Urinary bladder (tissue), 3 donors: ENCODE measurements at regions not wholly inside any gene's neighbourhood (a gene's known extent, or its start where the extent isn't known, plus 50 kb on each side); places are given as distances from the start of the nearest gene placed in this dataset.
A peak's percentile ranks its signal among the peaks of the same experiment; 100 is the strongest.

Experiments used
- DNase-seq: peaks from one replicate; pipeline ENCODE4 v3.0.0-alpha.2; 2015; ENCODE audit errors: extremely low spot score
- H3K27ac ChIP-seq: one replicate; pipeline ENCODE4 v1.5.1; 2013; ENCODE audit warnings: low read depth, mild to moderate bottlenecking, moderate library complexity
- H3K36me3 ChIP-seq: one replicate; pipeline ENCODE4 v1.6.1; 2013; ENCODE audit warnings: mild to moderate bottlenecking, moderate library complexity; ENCODE audit not compliant: insufficient read depth
- H3K4me1 ChIP-seq: one replicate; pipeline ENCODE4 v1.6.1; 2013; ENCODE audit warnings: mild to moderate bottlenecking, moderate library complexity; ENCODE audit not compliant: insufficient read depth
- H3K4me3 ChIP-seq: one replicate; pipeline ENCODE4 v1.5.1; 2013; ENCODE audit warnings: low read depth, low read length
- WGBS: extraction: QIAGEN DNeasy Blood & Tissue Kit; methylation state at CpG from one replicate; pipeline ENCODE4 v1.1.7; 2013; 5-methylcytosine and 5-hydroxymethylcytosine counted together
- donor health status: healthy with polysubstance abuse.
- donor health status: healthy.

DNA sequence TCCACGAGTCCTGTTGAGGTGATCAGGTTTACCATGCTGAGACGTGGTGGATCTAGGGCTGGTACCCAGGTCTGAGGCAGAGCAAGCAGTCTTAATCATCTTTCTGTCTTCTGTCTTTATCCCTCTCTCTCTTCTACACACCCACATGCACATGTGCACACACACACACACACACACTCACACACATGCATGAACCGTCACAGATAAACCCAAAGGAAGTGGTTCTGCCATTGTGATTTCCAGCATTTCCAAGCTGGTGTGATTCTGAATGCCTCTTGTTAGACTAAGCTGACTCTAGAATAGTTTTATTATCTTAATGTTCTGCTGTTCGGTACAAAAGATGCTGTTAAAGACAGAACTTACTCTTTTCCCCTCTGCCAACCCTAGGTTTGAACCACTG is 411.8 kb upstream of the SALL1 start:
- no peak for DNase-seq
- no peak overlapping the region for H3K27ac ChIP-seq
- H3K4me3 ChIP-seq = no peak overlapping the region
- WGBS = 80% methylated on average over 4 of the region's 4 CpGs
- H3K4me1 ChIP-seq = no peaks in the 10 kb centered on the region
- H3K36me3 ChIP-seq = no peaks in the 10 kb centered on the region

DNA sequence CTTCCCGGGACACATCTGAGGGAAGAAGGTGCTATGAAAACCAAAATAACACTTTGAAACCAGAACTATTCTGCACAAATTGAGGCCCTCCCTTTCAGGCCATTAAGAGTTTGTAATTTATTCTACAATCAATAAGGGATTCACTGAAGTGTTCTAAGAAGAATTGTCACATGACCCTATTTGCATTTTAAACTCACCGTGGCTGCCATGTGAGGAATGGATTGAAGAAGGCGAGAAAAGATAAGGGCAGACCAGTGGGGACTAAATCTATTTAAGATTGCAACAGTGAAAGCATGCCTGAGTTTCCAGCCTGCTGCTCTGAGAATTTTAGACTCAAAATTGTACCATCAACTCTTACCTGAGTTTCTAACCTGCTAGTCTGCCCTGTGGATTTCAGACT is 408.8 kb upstream of the SALL1 start:
- DNase-seq = no peak
- Histone ChIP-seq H3K4me1 (no peaks in the 10 kb centered on the region), H3K27ac (no peak overlapping the region), H3K36me3 (no peaks in the 10 kb centered on the region), H3K4me3 (no peak overlapping the region)
- 73% methylated on average over 3 of the region's 3 CpGs for WGBS

- no peak overlapping the region for H3K4me3 ChIP-seq
- no peak for DNase-seq
- WGBS = 91% methylated on average over 3 of the region's 3 CpGs
- no peak overlapping the region for H3K27ac ChIP-seq
- H3K4me1 ChIP-seq = no peaks in the 10 kb centered on the region
- H3K36me3 ChIP-seq = no peaks in the 10 kb centered on the region
Measured at GRCh38 chr16:51557670-51558069, 406.6 kb upstream of the SALL1 start.

DNA sequence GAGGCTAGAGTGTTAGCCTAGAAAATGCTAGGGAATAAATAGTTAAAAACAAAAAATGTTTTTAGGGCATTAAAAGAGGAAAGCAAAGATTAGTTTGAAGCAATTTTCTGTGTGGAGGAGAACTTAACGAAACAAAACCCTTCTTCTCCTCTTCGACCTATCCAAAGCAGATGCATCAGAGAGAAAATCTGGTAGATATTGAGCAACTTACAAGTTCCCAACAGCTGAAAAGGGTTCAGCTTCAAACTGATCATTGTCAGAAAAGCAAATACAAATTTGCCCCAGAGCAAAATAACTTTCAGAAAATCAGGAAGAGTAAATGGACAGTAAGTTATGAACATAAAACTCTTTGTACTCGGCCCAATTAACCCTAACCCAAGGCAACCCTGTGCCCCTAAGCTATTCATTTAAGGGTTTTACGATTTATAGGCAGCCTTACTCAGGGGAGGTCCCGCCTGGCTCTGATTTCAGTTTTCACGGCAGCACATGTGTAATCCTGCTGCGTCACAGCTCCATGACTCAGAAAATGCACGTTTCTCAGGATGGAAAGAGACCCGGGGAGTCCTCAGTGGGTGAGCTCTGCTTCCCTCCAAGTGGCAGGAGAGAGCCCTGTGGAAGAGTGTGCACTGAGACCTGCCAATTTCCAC is 405.7 kb upstream of the SALL1 start:
- Histone ChIP-seq H3K4me3 (no peak overlapping the region), H3K27ac (peak overlapping the region; percentile 60), H3K4me1 (no peaks in the 10 kb centered on the region), H3K36me3 (no peaks in the 10 kb centered on the region)
- WGBS = 20% methylated on average over 9 of the region's 9 CpGs
- DNase-seq = peak; percentile 28

DNA sequence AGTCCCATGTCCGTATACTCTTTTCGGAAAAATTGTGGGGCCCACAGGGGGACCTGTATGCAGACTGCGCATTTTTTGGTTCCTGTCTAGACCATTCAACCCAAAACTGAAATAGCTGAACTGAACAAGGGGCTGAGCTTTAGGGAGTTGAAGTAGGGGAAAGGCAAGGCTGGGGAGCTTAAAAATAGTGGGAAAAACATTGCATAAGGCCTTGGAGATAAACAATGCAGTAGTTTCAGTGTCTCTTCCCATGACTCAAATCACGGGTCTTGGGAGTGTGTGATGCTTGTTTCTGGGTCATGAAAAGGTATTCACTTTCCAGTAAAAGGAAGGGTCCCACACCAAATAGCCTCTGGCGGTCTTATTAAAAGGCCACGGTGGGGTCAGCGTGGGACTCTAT is 402.8 kb upstream of the SALL1 start:
- H3K4me3 ChIP-seq = no peak overlapping the region
- DNase-seq = no peak
- WGBS = 80% methylated on average over 7 of the region's 7 CpGs
- H3K4me1 ChIP-seq = no peaks in the 10 kb centered on the region
- H3K36me3 ChIP-seq = no peaks in the 10 kb centered on the region
- H3K27ac ChIP-seq = no peak overlapping the region

GRCh38 chr16:51553314-51553713 is 402.2 kb upstream of the SALL1 start:
- Histone ChIP-seq H3K36me3 (no peaks in the 10 kb centered on the region), H3K27ac (no peak overlapping the region), H3K4me1 (no peaks in the 10 kb centered on the region), H3K4me3 (no peak overlapping the region)
- WGBS = 88% methylated on average over 2 of the region's 2 CpGs
- DNase-seq = no peak

GRCh38 chr16:51550800-51551347 is 399.8 kb upstream of the SALL1 start:
- H3K27ac ChIP-seq = no peak overlapping the region
- no peak overlapping the region for H3K4me3 ChIP-seq
- H3K4me1 ChIP-seq = no peaks in the 10 kb centered on the region
- no peak for DNase-seq
- no peaks in the 10 kb centered on the region for H3K36me3 ChIP-seq
- 58% methylated on average over 4 of the region's 4 CpGs for WGBS

GRCh38 chr16:51549836-51550235 is 398.8 kb upstream of the SALL1 start:
- DNase-seq = no peak

DNA sequence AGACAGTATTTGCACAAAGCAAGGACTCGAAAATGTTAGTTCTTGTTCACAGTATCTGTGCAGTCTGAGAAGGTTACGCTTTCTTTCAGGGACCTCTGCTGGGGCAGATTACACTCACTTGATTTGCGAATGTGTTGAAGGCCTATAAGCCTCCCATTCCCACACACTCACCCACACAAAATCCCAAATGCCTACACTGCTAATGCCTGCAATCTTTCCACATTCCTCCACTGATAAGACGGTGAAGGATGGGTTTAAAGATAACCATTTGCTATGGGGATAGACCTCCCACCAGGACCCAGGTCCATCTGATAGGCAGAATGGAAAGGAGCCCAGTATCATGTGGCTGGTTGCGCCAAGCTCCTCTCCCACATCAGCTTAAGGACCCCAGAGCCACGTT is 394.9 kb upstream of the SALL1 start:
- Histone ChIP-seq H3K27ac (no peak overlapping the region), H3K36me3 (no peaks in the 10 kb centered on the region), H3K4me1 (no peaks in the 10 kb centered on the region), H3K4me3 (no peak overlapping the region)
- WGBS = 47% methylated on average over 6 of the region's 6 CpGs
- no peak for DNase-seq

More at GRCh38 chr16:51549836-51550235, 398.8 kb upstream of the SALL1 start:
- Histone ChIP-seq H3K4me1 (no peaks in the 10 kb centered on the region), H3K27ac (no peak overlapping the region), H3K36me3 (no peaks in the 10 kb centered on the region), H3K4me3 (no peak overlapping the region)
- 66% methylated on average over 3 of the region's 3 CpGs for WGBS

GRCh38 chr16:51544851-51545467 is 393.9 kb upstream of the SALL1 start:
- H3K36me3 ChIP-seq = no peaks in the 10 kb centered on the region
- 16% methylated on average over 13 of the region's 13 CpGs for WGBS
- DNase-seq = no peak

GRCh38 chr16:51543971-51544370 is 392.9 kb upstream of the SALL1 start:
- DNase-seq = no peak
- Histone ChIP-seq H3K36me3 (no peaks in the 10 kb centered on the region), H3K4me1 (no peaks in the 10 kb centered on the region), H3K4me3 (no peak overlapping the region), H3K27ac (no peak overlapping the region)
- WGBS = 79% methylated on average over 9 of the region's 9 CpGs

More at GRCh38 chr16:51544851-51545467, 393.9 kb upstream of the SALL1 start:
- Histone ChIP-seq H3K4me3 (no peak overlapping the region), H3K27ac (no peak overlapping the region), H3K4me1 (no peaks in the 10 kb centered on the region)

DNA sequence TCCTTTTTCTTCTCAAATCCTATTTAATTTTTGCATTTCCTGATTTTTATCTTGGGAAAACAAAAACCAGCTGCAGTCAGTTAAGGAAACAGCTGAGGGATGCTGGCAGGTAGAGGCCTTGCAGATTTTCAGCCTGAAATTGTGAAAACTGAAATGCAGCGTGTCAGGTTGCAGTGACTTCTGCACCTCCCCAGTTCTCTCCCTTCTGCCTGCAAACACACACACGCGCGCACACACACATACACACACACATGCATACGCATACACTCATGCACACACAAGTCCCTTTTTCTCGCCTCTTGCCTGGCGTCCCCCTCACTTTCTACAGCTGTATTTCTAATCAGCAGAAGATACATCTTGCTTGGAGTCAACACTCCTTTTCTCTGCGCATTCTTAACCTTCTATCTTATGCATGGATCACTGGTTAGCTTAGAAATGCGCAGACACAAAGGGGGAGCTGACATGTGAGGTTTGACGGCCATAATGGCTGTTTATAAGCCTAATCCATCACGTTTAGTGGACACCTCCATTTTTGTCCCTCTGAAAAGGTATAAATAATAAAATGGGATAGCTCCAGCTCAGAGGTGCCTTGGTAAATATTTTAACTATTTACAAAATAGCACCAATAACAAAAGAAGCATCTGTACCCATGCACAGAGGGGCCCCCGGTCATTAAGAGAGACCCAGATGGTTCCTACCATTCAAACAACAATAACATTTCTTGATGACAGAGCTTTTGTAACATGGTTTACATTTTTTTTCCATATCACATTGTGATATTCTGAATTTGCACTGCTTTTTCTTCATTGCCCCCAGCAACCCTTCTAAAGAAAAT is 392.1 kb upstream of the SALL1 start:
- no peak overlapping the region for H3K27ac ChIP-seq
- H3K36me3 ChIP-seq = no peaks in the 10 kb centered on the region
- H3K4me3 ChIP-seq = no peak overlapping the region
- no peaks in the 10 kb centered on the region for H3K4me1 ChIP-seq
- no peak for DNase-seq
- 50% methylated on average over 12 of the region's 12 CpGs for WGBS

DNA sequence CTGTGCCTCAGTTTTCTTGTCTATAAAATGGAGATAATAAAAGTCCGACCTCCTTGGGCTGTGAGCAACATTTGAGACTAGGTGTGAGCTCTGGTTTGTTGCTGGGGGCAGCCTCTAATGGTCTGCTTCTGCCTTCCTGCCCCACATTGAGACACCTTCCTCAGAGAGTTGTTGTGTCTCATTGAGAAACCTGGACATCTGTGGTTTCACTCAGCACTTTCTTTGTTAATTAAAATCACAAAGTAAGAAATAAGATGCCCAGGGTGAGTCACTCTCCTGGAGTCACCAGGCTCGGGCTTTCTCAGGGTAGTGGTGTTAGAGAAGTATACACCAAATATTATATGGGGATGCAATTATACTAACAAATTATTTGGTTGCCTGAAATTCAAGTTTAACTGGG is 389.2 kb upstream of the SALL1 start:
- no peaks in the 10 kb centered on the region for H3K4me1 ChIP-seq
- H3K36me3 ChIP-seq = no peaks in the 10 kb centered on the region
- H3K4me3 ChIP-seq = no peak overlapping the region
- WGBS = 57% methylated on average over 2 of the region's 2 CpGs
- no peak for DNase-seq
- H3K27ac ChIP-seq = no peak overlapping the region
